Transverse colon (tissue), 4 donors: ENCODE measurements at regions not wholly inside any gene's neighbourhood (a gene's known extent, or its start where the extent isn't known, plus 50 kb on each side); places are given as distances from the start of the nearest gene placed in this dataset.

Experiments
- DNase-seq: peaks from one replicate; pipeline ENCODE4 v3.0.0-alpha.2; 2019
- H3K27ac ChIP-seq, 4 donors: fragments of 200-600 bp; sonication (generic); 2 replicates each; pipeline ENCODE4 v1.5.1; 2016 to 2018; ENCODE audit warnings: inconsistent platforms in 4 of 4
- H3K27me3 ChIP-seq: fragments of 200-600 bp; sonication (generic); 2 replicates; pipeline ENCODE4 v1.5.1; 2017; ENCODE audit warnings: inconsistent platforms
- H3K36me3 ChIP-seq, 4 donors: fragments of 200-600 bp; sonication (generic); 2 replicates each; pipeline ENCODE4 v1.5.1; 2017 to 2019; ENCODE audit warnings: inconsistent platforms in 4 of 4
- H3K4me1 ChIP-seq, 4 donors: fragments of 200-600 bp; sonication (generic); 2 replicates each; pipeline ENCODE4 v1.5.1; 2017 to 2020; ENCODE audit warnings: inconsistent platforms in 4 of 4
- H3K4me3 ChIP-seq, 4 donors: fragments of 200-600 bp; sonication (generic); 1 replicate in 1 of 4; 2 replicates in 3 of 4; pipeline versions ENCODE4 v1.5.1 to v1.6.1; 2017 to 2019; ENCODE audit warnings: inconsistent platforms in 4 of 4
- H3K9me3 ChIP-seq, 2 donors: fragments of 200-600 bp; sonication (generic); 2 replicates each; pipeline ENCODE4 v1.5.1; 2017 to 2019; ENCODE audit warnings: inconsistent platforms in 2 of 2
- EP300 ChIP-seq: sonication (generic); formaldehyde crosslinking; IDR thresholded peaks from one replicate; pipeline ENCODE4 v1.6.1; 2017; ENCODE audit warnings: antibody characterized with exemption, low read depth
- POLR2A ChIP-seq: fragments of 450-650 bp; IDR thresholded peaks from one replicate; pipeline ENCODE4 v1.6.1; 2016; ENCODE audit warnings: antibody characterized with exemption, mild to moderate bottlenecking, moderate library complexity
- POLR2AphosphoS5 ChIP-seq, 3 donors: sonication (generic); formaldehyde crosslinking; IDR thresholded peaks; one replicate each; pipeline ENCODE4 v1.6.1; 2016; ENCODE audit warnings: antibody characterized with exemption in 3 of 3
- WGBS, 2 donors: methylation state at CpG; one replicate each; pipeline ENCODE4 v1.1.5; 2018; ENCODE audit warnings: low coverage in 1 of 2; 5-methylcytosine and 5-hydroxymethylcytosine counted together
- in situ Hi-C, 4 donors: fragments of 200-750 bp; cut with MboI; loops; one replicate each; pipeline versions ENCODE4 v1.15.0 to v1.15.1; 2017; ENCODE audit warnings: low sequenced_read_pairs in 3 of 4, low pct_ligation_motif_present in 1 of 4, low pct_unique_long_range_greater_than_20kb in 1 of 4
- intact Hi-C: fragments of 100-400 bp; cut with DNase I; formaldehyde crosslinking; loops from one replicate; pipeline ENCODE4 v1.15.1; 2023; ENCODE audit warnings: low total_unique reads
- TF ChIP-seq, protein P1 (sequence below), 5 experiments: fragments of 200-600 bp in 3 of 5; fragments of 450-650 bp in 2 of 5; sonication (generic) in 3 of 5; IDR thresholded peaks; 1 replicate in 2 of 5; 2 replicates in 3 of 5; pipeline ENCODE4 v1.5.1; 2016 to 2017; ENCODE audit warnings: antibody characterized with exemption in 5 of 5, inconsistent platforms in 3 of 5, mild to moderate bottlenecking in 2 of 5, moderate library complexity in 1 of 5

GRCh38 chr6:44003345-44004061 is 123.7 kb downstream of the MRPL14 start:
- Histone ChIP-seq H3K4me3 (peak overlapping the region in 1 of 4 donors; percentile 43), H3K27ac (no peak overlapping the region), H3K36me3 (no peaks in the 10 kb centered on the region), H3K27me3 (peaks cover 29% of the 10 kb centered on the region), H3K9me3 (no peaks in the 10 kb centered on the region), H3K4me1 (peaks cover 3 to 25% (median 13%) of the 10 kb centered on the region in 4 donors)
- intact Hi-C loops: no loop called here
- in situ Hi-C loops: no loop called here
- DNase-seq: no peak
- 68 to 70% methylated on average over 5 to 22 of the region's 22 CpGs for WGBS, 2 donors
- TF ChIP-seq, protein P1, sequence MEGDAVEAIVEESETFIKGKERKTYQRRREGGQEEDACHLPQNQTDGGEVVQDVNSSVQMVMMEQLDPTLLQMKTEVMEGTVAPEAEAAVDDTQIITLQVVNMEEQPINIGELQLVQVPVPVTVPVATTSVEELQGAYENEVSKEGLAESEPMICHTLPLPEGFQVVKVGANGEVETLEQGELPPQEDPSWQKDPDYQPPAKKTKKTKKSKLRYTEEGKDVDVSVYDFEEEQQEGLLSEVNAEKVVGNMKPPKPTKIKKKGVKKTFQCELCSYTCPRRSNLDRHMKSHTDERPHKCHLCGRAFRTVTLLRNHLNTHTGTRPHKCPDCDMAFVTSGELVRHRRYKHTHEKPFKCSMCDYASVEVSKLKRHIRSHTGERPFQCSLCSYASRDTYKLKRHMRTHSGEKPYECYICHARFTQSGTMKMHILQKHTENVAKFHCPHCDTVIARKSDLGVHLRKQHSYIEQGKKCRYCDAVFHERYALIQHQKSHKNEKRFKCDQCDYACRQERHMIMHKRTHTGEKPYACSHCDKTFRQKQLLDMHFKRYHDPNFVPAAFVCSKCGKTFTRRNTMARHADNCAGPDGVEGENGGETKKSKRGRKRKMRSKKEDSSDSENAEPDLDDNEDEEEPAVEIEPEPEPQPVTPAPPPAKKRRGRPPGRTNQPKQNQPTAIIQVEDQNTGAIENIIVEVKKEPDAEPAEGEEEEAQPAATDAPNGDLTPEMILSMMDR (IDR thresholded peaks at IDR 0.05): no peak
- TF ChIP-seq POLR2AphosphoS5 (IDR thresholded peaks at IDR 0.05) (no peak), POLR2A (no peak), EP300 (no peak)

- intact Hi-C loops (no loop called here), in situ Hi-C loops (no loop called here)
- Histone ChIP-seq H3K27ac (peak overlapping the region in 1 of 4 donors; percentile 9), H3K4me1 (peaks cover 3 to 25% (median 13%) of the 10 kb centered on the region in 4 donors), H3K9me3 (no peaks in the 10 kb centered on the region), H3K36me3 (no peaks in the 10 kb centered on the region), H3K4me3 (peak overlapping the region in 3 of 4 donors; percentile 9 to 43 (median 32)), H3K27me3 (peaks cover 29% of the 10 kb centered on the region)
- peak; percentile 70 for DNase-seq
- no peak for TF ChIP-seq EP300
- peak in 1 of 3 donors; percentile 14 for TF ChIP-seq POLR2AphosphoS5 (IDR thresholded peaks at IDR 0.05)
- TF ChIP-seq, protein P1 (IDR thresholded peaks at IDR 0.05): no peak
- TF ChIP-seq POLR2A: no peak
- WGBS, 2 donors: 4% methylated on average over 35 of the region's 76 CpGs; no CpG with 5 or more reads in 1 of the 2 donors
Measured at GRCh38 chr6:44002593-44003344, 124.5 kb downstream of the MRPL14 start.

DNA sequence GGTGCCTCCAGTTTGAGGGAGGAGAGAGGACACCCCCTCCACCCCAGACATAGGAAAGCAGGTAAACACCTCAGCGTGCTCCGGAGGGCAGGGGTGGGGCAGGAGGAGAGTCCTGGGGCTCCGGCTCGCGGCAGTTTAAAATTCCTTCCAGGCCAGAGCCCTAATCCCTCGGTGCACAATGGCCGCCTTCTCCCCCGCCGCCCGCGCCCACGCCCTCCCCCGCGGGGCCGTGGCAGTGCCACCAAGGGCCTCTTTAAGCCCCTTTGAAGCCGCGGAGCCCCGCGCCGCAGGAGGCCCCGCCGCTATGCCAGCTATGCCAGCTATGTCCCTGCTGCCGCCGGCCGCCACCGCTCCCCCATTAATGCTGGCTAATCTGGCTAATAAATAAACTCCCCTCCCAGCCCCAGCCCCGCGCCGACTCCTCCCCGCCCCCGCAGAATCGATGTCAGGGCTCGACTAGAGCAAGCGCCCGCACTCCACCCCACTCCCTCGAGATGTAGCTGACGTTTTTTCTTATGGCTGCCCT is 125.1 kb downstream of the MRPL14 start:
- H3K36me3 ChIP-seq: no peaks in the 10 kb centered on the region
- H3K4me3 ChIP-seq: peak overlapping the region in 3 of 4 donors; percentile 9 to 43 (median 32)
- peaks cover 3 to 25% (median 13%) of the 10 kb centered on the region in 4 donors for H3K4me1 ChIP-seq
- in situ Hi-C loops: no loop called here
- no peak for TF ChIP-seq POLR2AphosphoS5 (IDR thresholded peaks at IDR 0.05)
- no peak for TF ChIP-seq POLR2A
- TF ChIP-seq, protein P1 (IDR thresholded peaks at IDR 0.05): no peak
- TF ChIP-seq EP300: no peak
- no peaks in the 10 kb centered on the region for H3K9me3 ChIP-seq
- DNase-seq: no peak
- intact Hi-C loops: no loop called here
- 12% methylated on average over 37 of the region's 37 CpGs; no CpG with 5 or more reads in 1 of the 2 donors for WGBS, 2 donors
- H3K27me3 ChIP-seq: peaks cover 29% of the 10 kb centered on the region
- peak overlapping the region in 1 of 4 donors; percentile 9 for H3K27ac ChIP-seq
